Superior temporal gyrus (tissue), 1 donor: ENCODE measurements at regions not wholly inside any gene's neighbourhood (a gene's known extent, or its start where the extent isn't known, plus 50 kb on each side); places are given as distances from the start of the nearest gene placed in this dataset.

Source experiments
- DNase-seq: peaks from one replicate; pipeline ENCODE4 v3.0.0-alpha.2; 2016; ENCODE audit errors: extremely low spot score

DNA sequence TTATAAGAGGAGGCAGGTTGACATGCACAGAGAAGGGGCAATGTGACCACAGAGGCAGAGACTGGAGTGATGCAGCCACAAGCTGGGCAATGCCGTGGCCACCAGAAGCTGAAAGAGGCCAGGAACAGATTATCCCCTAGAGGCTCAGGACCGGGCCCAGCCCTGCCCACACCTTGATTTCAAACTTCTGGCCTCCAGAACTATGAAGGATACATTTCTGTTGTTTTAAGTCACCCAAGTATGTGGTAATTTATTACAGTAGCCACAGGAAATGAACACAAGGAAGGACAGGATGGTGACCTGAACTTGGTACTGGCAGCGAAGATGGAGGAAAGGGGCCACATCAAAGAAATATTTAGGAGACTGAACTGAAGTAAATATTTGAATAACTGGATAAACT, 66.8 kb upstream of the RIOK3 start:
- no peak for DNase-seq

DNA sequence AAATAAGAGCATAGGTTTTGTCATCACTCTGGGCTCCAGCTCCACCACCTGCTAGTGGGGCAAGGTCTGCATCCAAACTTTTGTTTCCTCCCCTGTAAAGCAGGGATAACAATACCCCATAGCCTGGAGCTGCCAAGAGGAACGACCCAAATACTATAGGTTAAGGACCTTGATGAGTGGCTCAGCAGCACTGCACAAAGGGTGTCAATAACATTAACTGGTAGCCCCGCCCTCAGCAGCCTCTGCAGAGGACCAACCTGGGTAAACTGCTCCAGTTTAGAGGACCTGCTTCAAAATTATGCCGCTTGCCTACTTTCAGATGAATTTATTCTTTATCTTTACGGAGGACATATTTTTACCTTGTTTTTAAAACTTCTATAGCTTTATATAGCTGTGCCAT, 65.8 kb upstream of the RIOK3 start:
- no peak for DNase-seq

DNA sequence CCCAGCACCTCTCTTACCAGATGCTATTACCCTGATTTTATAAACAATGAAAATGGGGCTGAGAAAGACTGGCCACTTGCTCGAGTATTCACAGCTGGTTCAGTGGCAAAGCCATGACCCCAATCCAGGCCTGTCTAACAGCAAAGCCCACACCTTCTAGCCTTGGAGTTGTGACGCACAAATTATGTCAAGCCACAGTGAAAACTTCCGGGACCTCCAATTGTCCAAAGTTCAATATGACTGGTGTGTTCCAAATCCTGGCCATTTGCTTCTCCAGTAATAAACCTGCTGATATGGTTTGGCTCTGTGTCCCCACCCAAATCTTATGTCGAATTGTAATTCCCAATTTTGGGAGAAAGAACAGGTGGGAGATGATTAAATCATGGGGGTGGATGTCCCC, 64.7 kb upstream of the RIOK3 start:
- DNase-seq: no peak

DNA sequence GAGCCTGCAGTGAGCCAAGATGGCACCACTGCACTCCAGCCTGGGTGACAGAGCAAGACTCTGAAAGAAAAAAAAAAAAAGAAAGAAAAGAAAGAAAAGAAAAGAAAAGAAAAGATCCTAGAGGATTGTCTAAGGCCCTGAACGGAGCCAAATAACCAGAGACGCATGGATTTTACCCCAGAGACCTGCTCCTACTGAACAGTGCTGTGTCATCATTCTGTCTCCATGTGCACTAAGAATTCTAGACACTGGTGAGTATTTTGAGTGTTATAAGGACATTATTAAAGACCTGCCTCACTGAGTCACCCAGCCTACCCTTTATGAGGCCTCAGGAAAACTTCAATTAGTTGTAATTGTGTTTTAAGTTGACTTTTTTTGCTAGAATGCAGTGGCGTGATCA, 61.9 kb upstream of the RIOK3 start:
- DNase-seq: no peak

DNA sequence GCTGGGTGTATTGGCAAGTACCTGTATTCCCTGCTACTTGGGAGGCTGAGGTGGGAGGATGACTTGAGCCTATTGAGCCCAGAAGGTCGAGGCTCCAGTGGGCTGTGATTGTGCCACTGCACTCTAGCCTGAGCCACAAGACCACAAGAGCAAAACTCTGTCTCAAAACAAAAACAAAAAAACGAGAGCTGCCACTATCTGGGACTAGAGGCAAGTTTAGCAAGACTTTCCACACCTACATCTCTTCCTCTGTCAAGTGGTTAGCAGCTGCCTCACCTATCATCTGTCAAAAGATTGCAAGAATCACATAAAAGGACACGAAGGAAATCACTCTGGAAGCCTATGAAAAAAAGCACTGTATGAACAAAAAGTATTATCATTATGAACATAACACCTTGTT, 55.2 kb upstream of the RIOK3 start:
- no peak for DNase-seq

DNA sequence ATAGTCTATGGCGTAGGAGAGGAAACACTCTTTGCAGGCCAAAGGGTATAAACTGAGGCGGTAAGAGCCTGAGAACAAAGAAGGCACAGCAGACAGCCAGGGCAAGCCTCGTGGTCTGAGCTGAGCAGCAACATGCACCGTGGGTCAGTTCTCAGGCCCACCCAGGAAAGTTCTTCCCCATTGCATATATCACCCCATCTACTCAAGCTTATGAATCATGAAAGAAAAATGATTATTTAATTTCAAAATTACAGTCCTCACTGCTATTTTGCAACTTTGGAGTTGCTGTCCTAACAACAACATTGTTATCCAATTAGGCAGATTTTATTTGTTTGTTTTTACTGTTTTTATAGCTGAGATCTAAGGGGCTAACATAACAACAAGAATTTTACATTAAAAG, 54.7 kb upstream of the RIOK3 start:
- DNase-seq: no peak

DNA sequence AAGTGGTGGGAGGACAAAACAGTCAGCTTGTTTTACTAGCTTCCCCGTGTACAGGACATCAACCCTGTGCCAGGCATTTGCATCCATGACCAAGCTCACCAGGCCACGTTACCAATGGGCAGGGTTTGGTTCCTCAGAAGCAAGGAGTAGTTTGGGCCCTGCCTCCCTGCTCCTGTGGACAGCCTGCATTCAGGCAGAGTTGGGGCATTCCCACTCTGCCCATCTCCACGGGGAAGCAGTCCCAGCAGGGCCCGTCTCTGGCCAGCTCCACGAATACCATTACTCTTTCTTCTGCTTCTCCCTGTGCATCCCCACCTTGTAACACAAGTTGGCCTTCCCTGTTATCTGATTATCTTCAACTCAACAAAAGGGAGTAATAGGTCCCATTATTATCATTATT, 54.0 kb upstream of the RIOK3 start:
- DNase-seq: no peak

GRCh38 chr18:23400918-23401317, 52.2 kb upstream of the RIOK3 start:
- no peak for DNase-seq

GRCh38 chr18:23401400-23402347, 51.4 kb upstream of the RIOK3 start:
- DNase-seq: no peak
